H9 (cell line): ENCODE measurements at regions not wholly inside any gene's neighbourhood (a gene's known extent, or its start where the extent isn't known, plus 50 kb on each side); places are given as distances from the start of the nearest gene placed in this dataset.

Source experiments
- DNase-seq: peaks from one replicate; pipeline ENCODE4 v3.0.0-alpha.2; 2017
- H2AFZ ChIP-seq: one replicate; pipeline ENCODE4 v1.6.1; 2013; ENCODE audit warnings: mild to moderate bottlenecking, low read length, control low read depth, moderate library complexity
- H2AK5ac ChIP-seq: 2 replicates; pipeline ENCODE4 v1.6.1; 2013; ENCODE audit warnings: low read length, control low read depth, mixed read lengths; ENCODE audit not compliant: insufficient read length
- H2BK120ac ChIP-seq: one replicate; pipeline ENCODE4 v1.6.1; 2013; ENCODE audit warnings: low read depth, mild to moderate bottlenecking, low read length, control low read depth, inconsistent platforms; ENCODE audit not compliant: poor library complexity, severe bottlenecking
- H2BK12ac ChIP-seq: 2 replicates; pipeline ENCODE4 v1.6.1; 2013; ENCODE audit warnings: low read length, control low read depth, mixed read lengths, low read depth; ENCODE audit not compliant: insufficient read length
- H2BK15ac ChIP-seq: 2 replicates; pipeline ENCODE4 v1.6.1; 2013; ENCODE audit warnings: low read depth, low read length, control low read depth
- H2BK20ac ChIP-seq: one replicate; pipeline ENCODE4 v1.6.1; 2013; ENCODE audit warnings: low read depth, mild to moderate bottlenecking, low read length, control low read depth, inconsistent platforms; ENCODE audit not compliant: poor library complexity, severe bottlenecking
- H2BK5ac ChIP-seq: 2 replicates; pipeline ENCODE4 v1.6.1; 2013; ENCODE audit warnings: low read length, control low read depth, mixed read lengths; ENCODE audit not compliant: insufficient read length
- H3K14ac ChIP-seq: 2 replicates; pipeline ENCODE4 v1.6.1; 2013; ENCODE audit warnings: low read length, control low read depth; ENCODE audit not compliant: insufficient read depth
- H3K18ac ChIP-seq: 2 replicates; pipeline ENCODE4 v1.6.1; 2013; ENCODE audit warnings: low read depth, mild to moderate bottlenecking, mixed read lengths, low read length, control low read depth; ENCODE audit not compliant: insufficient read length
- H3K23ac ChIP-seq: 2 replicates; pipeline ENCODE4 v1.6.1; 2013; ENCODE audit warnings: low read length, control low read depth, mixed read lengths, low read depth; ENCODE audit not compliant: insufficient read length
- H3K23me2 ChIP-seq: 2 replicates; pipeline ENCODE4 v1.6.1; 2013; ENCODE audit warnings: low read depth, mild to moderate bottlenecking, mixed read lengths, low read length, control low read depth; ENCODE audit not compliant: insufficient read length, poor library complexity, severe bottlenecking
- H3K27ac ChIP-seq: 2 replicates; pipeline ENCODE4 v1.5.1; 2013; ENCODE audit warnings: low read length, control low read depth, mixed read lengths, low read depth; ENCODE audit not compliant: insufficient read length
- H3K27me3 ChIP-seq: 2 replicates; pipeline ENCODE4 v1.6.1; 2013; ENCODE audit warnings: low read length, control low read depth, inconsistent platforms; ENCODE audit not compliant: insufficient read depth
- H3K4ac ChIP-seq: 2 replicates; pipeline ENCODE4 v1.6.1; 2013; ENCODE audit warnings: low read depth, mild to moderate bottlenecking, control low read depth, inconsistent platforms, low read length, moderate library complexity
- H3K4me1 ChIP-seq: 2 replicates; pipeline ENCODE4 v1.6.1; 2013; ENCODE audit warnings: low read length, control low read depth, inconsistent platforms; ENCODE audit not compliant: insufficient read depth
- H3K4me2 ChIP-seq: 2 replicates; pipeline ENCODE4 v1.6.1; 2013; ENCODE audit warnings: low read length, control low read depth, mixed read lengths; ENCODE audit not compliant: insufficient read length, insufficient read depth
- H3K56ac ChIP-seq: 2 replicates; pipeline ENCODE4 v1.6.1; 2013; ENCODE audit warnings: low read depth, mild to moderate bottlenecking, mixed read lengths, low read length, control low read depth; ENCODE audit not compliant: insufficient read length
- H3K79me1 ChIP-seq: 2 replicates; pipeline ENCODE4 v1.6.1; 2013; ENCODE audit warnings: low read depth, mild to moderate bottlenecking, moderate library complexity, low read length, control low read depth, inconsistent platforms; ENCODE audit not compliant: insufficient read depth, poor library complexity, severe bottlenecking
- H3K79me2 ChIP-seq: 2 replicates; pipeline ENCODE4 v1.6.1; 2013; ENCODE audit warnings: low read length, control low read depth, inconsistent platforms; ENCODE audit not compliant: insufficient read depth
- H3K9ac ChIP-seq: 2 replicates; pipeline ENCODE4 v1.6.1; 2013; ENCODE audit warnings: low read length, control low read depth, mixed read lengths; ENCODE audit not compliant: insufficient read length; ENCODE audit errors: extremely low read depth
- H3K9me3 ChIP-seq: one replicate; pipeline ENCODE4 v1.6.1; 2013; ENCODE audit warnings: low read depth, low read length, inconsistent platforms; ENCODE audit not compliant: control insufficient read depth
- H3T11ph ChIP-seq: one replicate; pipeline ENCODE4 v1.6.1; 2013; ENCODE audit warnings: mild to moderate bottlenecking, low read length, control low read depth, inconsistent platforms
- H4K20me1 ChIP-seq: one replicate; pipeline ENCODE4 v1.6.1; 2013; ENCODE audit not compliant: control insufficient read depth, insufficient read length, insufficient read depth
- H4K5ac ChIP-seq: 2 replicates; pipeline ENCODE4 v1.6.1; 2013; ENCODE audit warnings: low read depth, mild to moderate bottlenecking, mixed read lengths, low read length, control low read depth; ENCODE audit not compliant: insufficient read length
- H4K8ac ChIP-seq: replicated peaks from 2 replicates; pipeline ENCODE4 v1.6.1; 2013; ENCODE audit warnings: low read length, control low read depth, mixed read lengths, low read depth; ENCODE audit not compliant: insufficient read length
- H4K91ac ChIP-seq: 2 replicates; pipeline ENCODE4 v1.6.1; 2013; ENCODE audit warnings: low read depth, mild to moderate bottlenecking, moderate library complexity, mixed read lengths, low read length, control low read depth; ENCODE audit not compliant: insufficient read length
- H3K27ac Mint-ChIP-seq, 3 experiments: 2 replicates in 2 of 3; 3 replicates in 1 of 3; pipeline ENCODE4 v1.8.0; 2020 to 2021; ENCODE audit warnings: mixed read lengths in 3 of 3, mild to moderate bottlenecking in 1 of 3, moderate library complexity in 1 of 3
- H3K27me3 Mint-ChIP-seq: 2 replicates; pipeline ENCODE4 v1.8.0; 2021; ENCODE audit warnings: low read depth, mild to moderate bottlenecking, moderate library complexity, mixed read lengths
- H3K36me3 Mint-ChIP-seq, 3 experiments: 2 replicates in 2 of 3; 3 replicates in 1 of 3; pipeline ENCODE4 v1.8.0; 2020 to 2021; ENCODE audit warnings: low read depth in 3 of 3, mixed read lengths in 3 of 3; ENCODE audit not compliant: insufficient read depth in 1 of 3
- H3K4me1 Mint-ChIP-seq, 2 experiments: 2 replicates each; pipeline ENCODE4 v1.8.0; 2020; ENCODE audit warnings: mixed read lengths in 2 of 2
- H3K4me3 Mint-ChIP-seq, 2 experiments: 2 replicates in 1 of 2; 3 replicates in 1 of 2; pipeline ENCODE4 v1.8.0; 2020 to 2021; ENCODE audit warnings: mild to moderate bottlenecking in 2 of 2, mixed read lengths in 2 of 2, moderate library complexity in 1 of 2
- H3K9me3 Mint-ChIP-seq, 2 experiments: 2 replicates in 1 of 2; 3 replicates in 1 of 2; pipeline ENCODE4 v1.8.0; 2020; ENCODE audit warnings: mild to moderate bottlenecking in 2 of 2, mixed read lengths in 2 of 2, moderate library complexity in 1 of 2
- CTCF ChIP-seq: fragments of 200-600 bp; sonication (generic); conservative IDR thresholded peaks from 3 replicates; pipeline ENCODE4 v1.8.0; 2021; ENCODE audit warnings: antibody characterized with exemption, mild to moderate bottlenecking
- WGBS: extraction: QIAGEN DNeasy Blood & Tissue Kit; methylation state at CpG from one replicate; pipeline ENCODE4 v1.1.7; 2013; ENCODE audit warnings: missing lambda C conversion rate, low lambda C conversion rate, mixed read lengths; ENCODE audit not compliant: insufficient read length; ENCODE audit errors: extremely low coverage; 5-methylcytosine and 5-hydroxymethylcytosine counted together

- WGBS = no CpG with 5 or more reads among the region's 1 CpG
- Histone ChIP-seq H3K79me1 (no peaks in the 10 kb centered on the region), H2BK5ac (no peak overlapping the region), H3K56ac (no peak overlapping the region), H3K27me3 (no peaks in the 10 kb centered on the region), H3K9me3 (no peaks in the 10 kb centered on the region), H4K8ac (no peak overlapping the region), H3K27ac (no peak overlapping the region), H3K9ac (no peak overlapping the region), H2BK15ac (no peak overlapping the region), H4K20me1 (no peaks in the 10 kb centered on the region), H4K91ac (no peak overlapping the region), H3K4me1 (no peaks in the 10 kb centered on the region), H3K4ac (no peak overlapping the region), H2BK12ac (no peak overlapping the region), H3T11ph (no peak overlapping the region), H2AFZ (no peak overlapping the region), H3K18ac (no peak overlapping the region), H3K4me2 (no peak overlapping the region), H2AK5ac (no peak overlapping the region), H4K5ac (no peak overlapping the region), H2BK20ac (no peak overlapping the region), H3K14ac (no peak overlapping the region), H3K23me2 (no peaks in the 10 kb centered on the region), H3K79me2 (no peaks in the 10 kb centered on the region), H2BK120ac (no peak overlapping the region), H3K23ac (no peak overlapping the region)
- Mint-ChIP-seq H3K27ac (no peak overlapping the region), H3K4me1 (no peaks in the 10 kb centered on the region; a peak in 1 of 4 replicates), H3K4me3 (no peak overlapping the region), H3K36me3 (no peaks in the 10 kb centered on the region), H3K27me3 (no peaks in the 10 kb centered on the region), H3K9me3 (peaks cover 0 to 11% of the 10 kb centered on the region in 2 experiments; a peak in 3 of 5 replicates)
- DNase-seq = no peak
- TF ChIP-seq CTCF = no peak
Observed at GRCh38 chr14:88104710-88105109, 99.8 kb downstream of the GPR65 start.
